ENCODE measurements at regions not wholly inside any gene's neighbourhood (a gene's known extent, or its start where the extent isn't known, plus 50 kb on each side); places are given as distances from the start of the nearest gene placed in this dataset.
"Not testable (repeated sequence)": the region's sequence is repeated elsewhere in the genome, so short reads cannot be mapped to it uniquely, and the experiment has no call there.

- no peak for DNase-seq (ENCODE audit: low read depth)
Measured at GRCh38 chr5:145111420-145111819, 723.7 kb downstream of the PRELID2 start.

GRCh38 chr5:145110834-145111233 lies 724.3 kb downstream of the PRELID2 start:
- DNase-seq (ENCODE audit: low read depth), result no peak

DNA sequence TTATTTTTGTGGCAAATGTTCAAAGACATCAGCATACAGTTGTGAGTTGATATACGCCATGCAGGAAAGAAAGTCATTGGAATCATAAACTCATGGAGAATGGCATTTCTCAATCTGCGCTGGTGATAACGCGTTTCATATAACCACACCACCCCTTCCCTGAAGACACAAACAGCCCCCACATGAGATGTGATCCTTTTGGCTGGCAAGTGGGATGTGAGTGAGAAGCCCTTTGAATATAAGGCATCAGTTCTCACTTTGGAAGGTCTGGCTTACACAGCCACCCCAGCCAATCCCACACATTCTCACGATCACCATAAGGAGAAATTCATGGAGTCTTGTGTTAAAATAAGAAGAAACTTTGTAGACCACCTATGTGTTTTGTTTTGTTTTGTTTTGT lies 725.0 kb downstream of the PRELID2 start:
- DNase-seq (ENCODE audit: low read depth), result no peak

GRCh38 chr5:145105384-145105783 lies 729.8 kb downstream of the PRELID2 start:
- no peak for DNase-seq (ENCODE audit: low read depth)

GRCh38 chr5:145104106-145104505 lies 731.0 kb downstream of the PRELID2 start:
- DNase-seq (ENCODE audit: low read depth), result no peak

DNA sequence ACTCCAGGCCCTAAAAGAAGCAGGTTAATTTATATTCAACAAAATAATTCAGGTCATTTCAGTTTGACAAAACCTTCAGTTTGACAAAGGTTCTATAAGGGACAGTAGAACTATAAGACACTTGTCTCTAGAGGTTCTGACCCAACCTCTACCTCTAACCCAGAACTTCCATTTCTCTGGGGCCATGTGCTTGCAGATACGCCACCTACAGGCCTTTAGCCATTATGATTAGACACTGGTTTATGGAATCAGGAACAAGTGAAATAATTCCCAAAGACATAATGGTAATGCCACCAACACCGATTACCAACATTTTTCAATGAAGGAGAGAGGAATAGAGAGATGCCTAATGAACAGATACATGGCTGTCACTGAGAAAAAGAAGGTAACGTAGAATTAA lies 733.9 kb downstream of the PRELID2 start:
- no peak for DNase-seq (ENCODE audit: low read depth)

DNA sequence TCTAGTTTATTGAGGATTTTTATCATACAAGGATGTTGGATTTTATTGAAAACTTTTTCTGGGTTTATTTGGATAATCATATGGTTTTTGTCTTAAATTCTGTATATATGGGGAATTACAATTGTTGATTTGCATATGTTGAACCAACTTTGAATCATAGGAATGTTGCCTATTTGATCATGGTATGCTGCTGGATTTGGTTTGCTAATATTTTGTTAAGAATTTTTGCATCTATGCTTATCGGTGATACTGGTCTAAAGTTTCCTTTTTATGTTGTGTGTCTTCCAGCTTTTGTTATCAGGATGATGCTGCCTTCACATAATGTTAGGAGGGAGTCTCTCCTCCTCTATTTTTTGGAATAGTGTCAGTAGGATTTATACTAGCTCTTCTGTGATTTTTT lies 745.0 kb downstream of the PRELID2 start:
- no peak for DNase-seq (ENCODE audit: low read depth)

DNA sequence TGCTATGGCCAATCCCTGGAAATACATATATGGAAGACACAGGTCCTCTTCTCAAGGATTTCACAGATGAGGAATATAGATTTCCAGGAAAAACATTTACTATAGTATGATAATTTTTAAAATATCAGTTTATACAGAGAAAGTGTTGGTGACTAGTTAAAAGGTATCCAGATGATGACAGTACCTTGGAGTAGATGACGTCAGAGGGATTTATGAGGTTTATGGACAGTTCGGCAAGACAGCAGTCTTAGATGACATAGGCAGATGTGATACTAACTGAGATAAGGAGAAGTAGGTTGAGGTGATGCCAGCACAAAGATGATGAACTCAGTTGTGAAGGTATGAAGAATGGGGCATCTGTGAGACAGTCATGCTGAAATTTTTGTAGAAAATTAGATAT lies 750.3 kb downstream of the PRELID2 start:
- DNase-seq (ENCODE audit: low read depth), result no peak

DNA sequence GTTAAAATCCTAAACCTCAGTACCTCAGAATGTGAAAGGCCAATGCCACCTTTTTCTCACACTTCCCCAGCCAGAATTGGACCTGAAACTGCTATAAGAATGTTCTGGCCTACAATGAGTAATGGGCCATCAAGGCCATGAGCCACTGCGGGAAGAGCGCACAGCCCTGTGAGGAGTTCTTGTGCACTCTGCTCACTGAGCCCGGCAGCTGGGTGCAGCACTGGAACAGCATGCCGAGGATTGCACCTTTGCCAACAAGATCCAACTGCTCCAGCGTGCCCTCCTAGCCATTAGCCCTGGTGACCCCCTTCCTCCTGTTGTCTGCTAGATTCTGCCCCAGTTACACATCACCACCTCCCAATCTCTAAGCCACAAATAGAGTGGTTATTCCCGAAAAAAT lies 758.1 kb downstream of the PRELID2 start:
- no peak for DNase-seq (ENCODE audit: low read depth)

DNA sequence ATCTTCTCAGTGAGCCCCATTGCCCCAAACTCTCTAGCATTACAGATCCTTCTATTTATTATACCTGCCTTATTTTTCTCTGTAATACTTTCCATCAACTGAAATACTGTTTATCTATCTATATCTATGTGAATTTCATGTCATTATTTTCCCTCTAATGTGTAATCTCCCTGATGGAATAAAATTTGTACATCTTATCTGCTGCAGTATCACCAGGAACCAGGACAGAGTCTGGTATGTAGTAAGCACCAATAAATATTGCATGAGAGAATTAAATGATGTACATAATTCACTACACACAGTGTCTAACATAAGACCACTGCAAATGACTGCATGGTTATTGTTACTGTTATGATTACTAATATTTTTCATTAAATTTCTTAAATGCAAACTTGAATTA lies 759.1 kb downstream of the PRELID2 start:
- no peak for DNase-seq (ENCODE audit: low read depth)

DNA sequence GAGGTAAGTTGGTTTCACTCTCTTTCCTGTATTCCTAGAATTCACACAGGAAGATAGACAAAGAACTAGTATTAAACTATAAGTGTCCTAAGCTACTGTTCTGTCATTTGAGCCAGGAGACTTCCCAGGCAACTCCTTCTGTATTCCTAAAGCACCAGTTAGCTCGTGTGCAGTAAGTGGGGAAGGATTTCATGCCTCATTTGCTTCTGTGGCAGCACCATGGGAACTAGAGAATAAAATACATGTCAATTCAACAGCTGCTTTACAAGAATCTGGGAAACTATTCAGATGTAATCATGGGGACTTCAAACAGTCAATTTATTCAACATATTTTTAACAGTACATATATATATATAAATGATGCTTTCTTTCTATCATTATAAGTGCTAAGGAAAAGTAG lies 762.3 kb downstream of the PRELID2 start:
- DNase-seq (ENCODE audit: low read depth), result no peak

DNA sequence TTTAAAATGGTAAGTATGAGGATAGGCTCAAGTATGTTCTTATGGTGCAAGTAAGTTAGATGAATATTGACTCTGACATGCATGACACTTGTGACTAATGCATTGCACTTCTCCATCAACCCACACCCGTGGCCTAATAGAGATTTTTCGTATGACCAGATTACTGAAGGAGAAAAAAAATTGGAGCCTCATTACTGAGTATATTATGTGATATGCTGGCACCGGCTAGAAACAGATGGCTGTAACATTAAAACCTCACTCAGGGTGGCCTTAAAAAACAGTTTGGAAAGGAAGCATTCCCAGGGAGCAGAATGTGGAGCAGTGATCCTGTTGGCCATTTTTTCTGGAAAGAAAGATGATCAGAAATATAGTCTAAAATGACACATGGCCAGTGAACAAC lies 766.4 kb downstream of the PRELID2 start:
- DNase-seq (ENCODE audit: low read depth), result no peak

DNA sequence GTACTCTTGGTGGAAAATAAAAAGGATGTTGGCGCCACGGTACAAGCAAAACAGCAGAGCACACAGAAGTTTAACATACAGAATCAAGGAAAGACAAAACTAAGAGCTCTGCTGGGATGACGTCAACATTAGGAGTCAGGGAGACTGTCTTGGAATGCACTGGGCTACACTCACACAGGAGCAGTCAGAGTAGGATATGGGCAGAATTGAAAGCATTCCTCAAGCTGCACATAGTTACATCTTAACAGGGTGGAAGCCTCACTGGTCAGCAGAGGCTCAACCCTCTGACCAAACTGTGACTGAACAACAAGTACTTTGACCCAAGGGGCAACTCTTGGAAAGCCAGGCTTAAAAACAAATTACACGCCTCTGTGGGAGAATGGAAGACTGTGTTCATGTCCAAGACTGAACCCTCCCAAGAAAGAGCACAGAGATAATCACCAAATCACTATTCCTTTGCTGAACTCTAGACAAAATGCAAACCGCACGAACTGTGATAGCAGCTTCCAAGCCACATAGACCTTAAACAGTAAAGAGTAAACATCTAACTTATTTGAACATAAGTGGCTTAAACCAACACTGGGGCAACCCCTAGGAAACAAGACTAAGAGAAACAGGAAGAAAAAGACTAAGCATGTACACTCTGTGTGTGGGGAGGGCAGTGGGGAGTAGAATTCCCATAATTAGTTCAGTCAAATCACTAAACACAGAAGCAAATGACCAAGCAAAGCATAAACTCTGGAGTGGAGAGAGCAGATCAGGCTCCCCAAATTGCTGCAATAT lies 772.7 kb downstream of the PRELID2 start:
- DNase-seq (ENCODE audit: low read depth), result peak; percentile 4

- DNase-seq (ENCODE audit: low read depth), result peak; percentile 10
Measured at GRCh38 chr5:145056800-145057199, 778.3 kb downstream of the PRELID2 start.

- DNase-seq (ENCODE audit: low read depth), result no peak
Measured at GRCh38 chr5:145050181-145050580, 785.0 kb downstream of the PRELID2 start.

DNA sequence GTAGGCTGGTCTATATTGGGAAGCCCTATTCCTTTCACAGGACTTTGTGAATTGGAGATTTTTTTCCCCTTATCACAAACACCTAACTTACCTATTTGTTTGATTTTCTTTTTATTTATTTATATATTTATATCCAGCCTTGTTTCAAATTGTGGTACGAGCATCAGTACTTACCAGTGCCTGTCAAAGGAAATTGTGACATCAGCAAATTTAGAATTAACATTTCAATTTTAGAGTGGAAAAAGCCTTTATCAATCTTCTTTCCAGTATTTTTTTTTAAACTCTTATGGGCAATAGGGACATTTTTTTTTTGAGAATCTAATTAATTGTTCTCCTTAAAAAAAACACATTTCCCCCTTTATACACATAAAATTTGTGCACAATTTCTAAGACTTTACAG lies 790.2 kb downstream of the PRELID2 start:
- DNase-seq (ENCODE audit: low read depth), result no peak

DNA sequence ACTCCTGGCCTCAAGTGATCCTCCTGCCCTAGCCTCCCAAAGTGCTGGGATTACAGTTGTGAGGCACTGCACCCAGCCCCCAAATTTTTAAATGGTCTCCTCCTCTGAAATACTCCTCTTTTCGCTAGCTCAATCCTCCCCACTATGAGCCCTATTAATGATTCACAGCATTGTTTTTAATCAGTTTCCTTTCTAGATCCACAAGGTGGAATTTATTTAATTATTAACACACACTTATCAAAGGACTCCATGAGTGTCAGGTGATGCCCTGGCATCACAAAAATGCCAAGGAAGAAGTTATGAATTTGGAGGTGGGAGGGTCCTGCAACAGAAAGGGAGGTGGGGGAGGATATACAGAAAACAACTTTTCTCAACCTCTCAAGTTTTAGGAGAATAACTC lies 806.5 kb downstream of the PRELID2 start:
- DNase-seq (ENCODE audit: low read depth), result no peak

- no peak for DNase-seq (ENCODE audit: low read depth)
Measured at GRCh38 chr5:145027286-145027685, 807.9 kb downstream of the PRELID2 start.

DNA sequence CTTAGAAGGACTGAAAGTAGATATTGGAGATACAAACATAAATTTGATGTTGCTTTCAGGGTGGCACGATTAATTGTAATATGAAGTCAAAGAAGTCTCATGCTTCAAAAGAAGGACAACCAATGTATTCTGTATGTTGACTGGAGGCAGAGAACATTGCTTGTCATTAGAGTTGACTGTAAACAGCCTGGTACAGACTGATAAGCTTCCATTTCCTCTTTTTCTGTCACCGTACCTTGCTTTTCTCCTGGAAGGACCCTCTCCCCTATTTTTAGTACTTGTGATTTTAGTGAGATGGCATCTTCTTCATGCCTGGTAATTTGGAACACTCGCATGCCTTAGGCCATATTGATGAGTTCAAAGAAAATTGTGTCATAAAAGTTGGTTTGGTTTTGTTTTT lies 809.4 kb downstream of the PRELID2 start:
- DNase-seq (ENCODE audit: low read depth), result no peak

- no peak for DNase-seq (ENCODE audit: low read depth)
Measured at GRCh38 chr5:145015146-145015545, 820.0 kb downstream of the PRELID2 start.

DNA sequence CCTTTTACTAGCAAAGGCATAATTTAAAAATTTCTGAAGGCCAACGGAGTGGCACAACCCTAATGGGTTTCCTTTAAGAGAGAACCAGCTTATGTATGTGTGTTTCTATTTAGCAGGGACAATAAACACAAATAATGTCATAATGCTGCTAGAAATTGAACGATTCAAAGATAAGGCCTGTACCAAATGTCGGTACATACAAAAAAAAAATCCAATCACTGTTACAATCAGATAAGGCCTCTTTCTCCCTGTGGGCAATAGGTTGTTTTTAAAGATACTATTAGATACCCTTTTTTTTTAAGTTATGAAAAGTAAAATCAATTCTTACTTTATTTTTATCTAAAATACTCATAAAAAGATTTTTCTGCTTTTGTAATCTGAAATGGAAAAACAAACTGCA lies 821.0 kb downstream of the PRELID2 start:
- DNase-seq (ENCODE audit: low read depth), result no peak

GRCh38 chr5:145010834-145011233 lies 824.3 kb downstream of the PRELID2 start:
- DNase-seq (ENCODE audit: low read depth), result no peak

DNA sequence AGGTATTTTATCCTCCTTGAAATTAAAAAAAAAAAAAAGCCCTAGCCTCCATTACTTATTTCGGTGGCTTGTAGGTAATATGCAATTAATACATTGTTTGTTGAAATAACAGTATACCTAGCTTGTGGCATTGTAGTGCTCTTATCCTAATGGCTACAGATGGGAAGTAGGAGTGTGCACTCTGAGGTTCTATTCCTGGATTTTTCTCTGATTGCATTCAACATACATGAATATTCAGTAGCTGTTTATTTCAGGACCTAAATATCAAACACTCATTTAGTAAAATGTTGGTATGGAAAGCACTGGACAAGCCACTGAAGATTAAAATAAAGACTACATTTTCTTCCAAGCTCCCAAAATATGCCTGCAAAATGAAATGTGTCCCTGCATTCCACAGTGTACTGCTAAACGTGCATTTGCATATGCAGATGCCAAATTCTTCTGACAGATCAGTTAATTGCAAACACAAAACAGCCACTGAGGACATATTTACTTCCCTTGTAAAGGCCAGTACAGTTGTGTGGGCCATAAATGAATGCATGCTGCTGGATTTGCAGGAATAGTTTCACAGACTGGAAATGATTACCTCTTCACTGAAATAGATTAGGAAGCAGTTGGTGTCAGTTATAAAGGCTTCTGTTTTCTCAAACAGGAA lies 826.1 kb downstream of the PRELID2 start:
- no peak for DNase-seq (ENCODE audit: low read depth)

DNA sequence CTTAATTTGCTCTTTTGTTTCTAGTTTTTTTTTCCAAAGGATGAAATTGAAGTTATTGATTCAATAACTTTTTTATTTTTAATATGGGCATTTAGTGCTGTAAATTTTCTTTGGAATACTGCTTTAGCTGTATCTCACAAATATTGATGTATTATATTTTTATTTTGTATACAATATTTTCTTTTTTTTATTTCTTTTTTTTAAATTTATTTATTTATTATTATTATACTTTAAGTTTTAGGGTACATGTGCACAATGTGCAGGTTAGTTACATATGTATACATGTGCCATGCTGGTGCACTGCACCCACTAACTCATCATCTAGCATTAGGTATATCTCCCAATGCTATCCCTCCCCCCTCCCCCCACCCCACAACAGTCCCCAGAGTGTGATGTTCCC lies 823.7 kb downstream of the KCTD16 start:
- DNase-seq (ENCODE audit: low read depth), result not testable (repeated sequence)

Data from M059J (cell line).